HUES6 (cell line): ENCODE measurements at regions not wholly inside any gene's neighbourhood (a gene's known extent, or its start where the extent isn't known, plus 50 kb on each side); places are given as distances from the start of the nearest gene placed in this dataset.

Experiments used
- H3K27ac ChIP-seq: 2 replicates; pipeline ENCODE4 v1.7.0; 2013; ENCODE audit warnings: low read depth, mild to moderate bottlenecking, low read length, inconsistent platforms
- H3K27me3 ChIP-seq: 2 replicates; pipeline ENCODE4 v1.6.1; 2013; ENCODE audit warnings: low read length; ENCODE audit not compliant: control insufficient read depth, insufficient read depth
- H3K36me3 ChIP-seq: 2 replicates; pipeline ENCODE4 v1.6.1; 2013; ENCODE audit warnings: low read length; ENCODE audit not compliant: control insufficient read depth, insufficient read depth
- H3K4me1 ChIP-seq: 2 replicates; pipeline ENCODE4 v1.6.1; 2013; ENCODE audit warnings: low read length; ENCODE audit not compliant: control insufficient read depth, insufficient read depth
- H3K4me3 ChIP-seq: 2 replicates; pipeline ENCODE4 v1.5.1; 2013; ENCODE audit warnings: low read depth, low read length
- H3K9ac ChIP-seq: one replicate; pipeline ENCODE4 v1.6.1; 2013; ENCODE audit warnings: mild to moderate bottlenecking, low read length
- H3K9me3 ChIP-seq: 2 replicates; pipeline ENCODE4 v1.6.1; 2013; ENCODE audit warnings: low read depth, low read length; ENCODE audit not compliant: control insufficient read depth, insufficient read depth

DNA sequence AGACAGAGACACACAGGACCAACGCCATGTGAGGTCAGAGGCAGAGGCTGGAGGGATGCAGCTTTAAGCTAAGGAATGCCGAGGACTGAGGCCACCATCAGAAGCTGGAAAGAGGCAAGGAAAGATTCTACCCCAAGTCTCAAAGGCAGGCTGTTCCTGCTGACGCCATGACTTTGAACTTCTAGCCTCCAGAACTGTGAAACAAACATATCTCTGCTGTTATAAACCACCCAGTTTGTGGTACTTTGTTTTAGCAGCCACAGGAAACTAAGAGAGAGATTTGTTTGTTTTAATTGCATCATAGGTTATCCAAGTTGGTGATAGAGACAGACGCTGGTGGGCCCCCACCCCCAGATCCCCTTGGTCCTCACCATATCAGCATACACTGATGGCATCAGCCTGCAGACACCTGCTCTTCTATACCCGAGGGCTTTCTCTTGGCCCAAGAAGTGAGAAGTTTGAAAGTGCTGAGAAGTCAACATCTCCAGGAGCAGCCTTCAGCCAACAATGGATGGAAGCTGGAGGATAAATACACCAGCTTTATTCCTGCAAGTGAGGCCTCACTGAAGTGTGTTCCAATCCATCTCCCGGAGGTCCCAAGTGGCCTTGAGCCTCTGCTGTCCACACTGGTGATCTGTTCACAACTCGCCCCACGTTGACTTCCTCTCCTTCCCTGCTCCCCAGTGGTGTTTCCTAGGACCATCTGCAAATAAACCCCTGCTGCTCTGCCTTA is 154.7 kb downstream of the BTBD3 start:
- Histone ChIP-seq H3K27ac (no peak overlapping the region), H3K9ac (no peak overlapping the region), H3K27me3 (no peaks in the 10 kb centered on the region), H3K36me3 (no peaks in the 10 kb centered on the region), H3K4me3 (no peak overlapping the region), H3K9me3 (no peaks in the 10 kb centered on the region), H3K4me1 (peaks cover 13% of the 10 kb centered on the region; the same call in 1 of the 2 replicates)

DNA sequence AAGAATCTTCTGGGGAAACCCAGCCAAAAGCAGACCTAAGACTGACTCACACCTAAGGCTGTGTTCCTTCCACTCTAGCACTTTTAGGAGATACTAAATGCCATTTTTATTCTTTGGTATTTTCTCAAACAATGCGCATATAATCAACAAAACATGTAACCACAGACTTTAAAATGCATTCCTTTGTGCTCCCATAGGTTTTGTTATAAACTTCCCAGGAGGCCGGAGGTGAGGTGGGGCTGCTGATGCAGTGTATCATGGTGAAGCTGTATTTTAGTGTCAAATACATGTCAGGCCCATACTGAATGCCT is 155.2 kb downstream of the BTBD3 start:
- no peak overlapping the region for H3K27ac ChIP-seq
- peaks cover 8% of the 10 kb centered on the region; the same call in 1 of the 2 replicates for H3K4me1 ChIP-seq
- no peak overlapping the region for H3K4me3 ChIP-seq
- no peak overlapping the region for H3K9ac ChIP-seq
- H3K27me3 ChIP-seq = no peaks in the 10 kb centered on the region
- no peaks in the 10 kb centered on the region for H3K36me3 ChIP-seq
- H3K9me3 ChIP-seq = no peaks in the 10 kb centered on the region

DNA sequence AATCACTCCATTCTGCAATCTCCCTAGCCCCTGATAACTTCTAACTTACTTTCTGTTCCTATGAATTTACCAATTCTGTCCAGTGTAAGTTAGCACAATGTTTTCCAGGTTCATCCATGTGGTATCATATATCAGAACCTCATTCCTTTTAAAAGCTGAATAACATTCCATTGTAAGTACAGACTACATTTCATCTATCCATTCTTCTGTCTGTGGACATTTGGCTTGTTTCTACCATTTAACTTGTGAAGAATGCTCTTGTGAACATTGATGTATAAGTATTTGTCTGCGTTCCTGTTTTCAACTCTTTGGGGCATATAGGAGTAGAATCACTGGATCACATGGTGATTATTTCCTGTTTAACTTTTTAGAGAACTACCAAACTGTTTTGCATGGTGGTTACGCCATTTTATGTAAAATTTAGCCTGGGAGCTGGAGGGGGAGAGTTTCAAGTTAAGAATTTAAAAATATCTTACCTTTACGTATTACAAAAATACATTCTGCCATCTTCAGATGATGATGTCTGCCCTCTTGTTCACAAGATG is 156.5 kb downstream of the BTBD3 start:
- Histone ChIP-seq H3K27ac (no peak overlapping the region), H3K9ac (no peak overlapping the region), H3K36me3 (no peaks in the 10 kb centered on the region), H3K27me3 (no peaks in the 10 kb centered on the region), H3K9me3 (no peaks in the 10 kb centered on the region), H3K4me3 (no peak overlapping the region), H3K4me1 (no peaks in the 10 kb centered on the region)

DNA sequence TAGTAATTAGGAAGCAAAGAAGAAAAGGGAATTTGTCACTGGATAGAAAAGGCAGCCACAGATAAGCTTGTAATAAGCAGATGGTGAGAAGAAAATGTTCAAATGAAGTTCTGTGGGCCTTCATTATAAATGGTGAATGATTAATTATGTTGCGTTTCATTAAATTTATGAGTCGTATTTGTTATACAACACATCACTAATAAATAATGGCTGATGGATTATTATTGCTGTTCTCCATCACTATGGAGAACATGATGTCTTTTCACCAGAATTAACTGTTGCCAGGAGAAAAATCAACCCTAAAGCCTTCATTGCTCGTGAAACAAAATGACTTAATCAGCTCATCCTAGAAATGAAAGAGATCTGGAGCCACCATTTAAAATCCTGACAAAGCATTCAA is 158.5 kb downstream of the BTBD3 start:
- Histone ChIP-seq H3K36me3 (no peaks in the 10 kb centered on the region), H3K4me3 (no peak overlapping the region), H3K27ac (no peak overlapping the region), H3K4me1 (no peaks in the 10 kb centered on the region), H3K27me3 (no peaks in the 10 kb centered on the region), H3K9me3 (no peaks in the 10 kb centered on the region), H3K9ac (no peak overlapping the region)

DNA sequence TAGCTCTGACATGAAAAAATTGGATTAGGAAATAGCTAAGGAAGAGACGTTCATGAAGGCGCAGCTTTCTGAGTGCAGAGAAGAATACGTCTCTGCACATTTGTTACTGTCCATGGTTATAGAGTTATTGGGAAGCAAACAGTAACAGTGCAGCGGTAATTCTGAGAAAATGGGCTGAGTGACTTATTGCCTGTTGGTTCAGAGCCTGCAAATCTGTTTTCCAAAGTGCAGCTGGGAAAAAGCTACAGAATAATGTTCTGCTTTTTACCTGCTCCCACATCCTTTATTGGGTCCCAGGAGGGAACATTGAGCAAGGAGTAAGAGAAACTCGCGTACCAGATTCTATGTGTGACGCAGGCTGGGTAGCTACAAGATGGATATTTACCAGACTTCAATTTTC is 160.2 kb downstream of the BTBD3 start:
- H3K9me3 ChIP-seq = no peaks in the 10 kb centered on the region
- H3K36me3 ChIP-seq = no peaks in the 10 kb centered on the region
- H3K4me1 ChIP-seq = no peaks in the 10 kb centered on the region
- no peak overlapping the region for H3K27ac ChIP-seq
- no peaks in the 10 kb centered on the region for H3K27me3 ChIP-seq
- no peak overlapping the region for H3K9ac ChIP-seq
- H3K4me3 ChIP-seq = no peak overlapping the region

DNA sequence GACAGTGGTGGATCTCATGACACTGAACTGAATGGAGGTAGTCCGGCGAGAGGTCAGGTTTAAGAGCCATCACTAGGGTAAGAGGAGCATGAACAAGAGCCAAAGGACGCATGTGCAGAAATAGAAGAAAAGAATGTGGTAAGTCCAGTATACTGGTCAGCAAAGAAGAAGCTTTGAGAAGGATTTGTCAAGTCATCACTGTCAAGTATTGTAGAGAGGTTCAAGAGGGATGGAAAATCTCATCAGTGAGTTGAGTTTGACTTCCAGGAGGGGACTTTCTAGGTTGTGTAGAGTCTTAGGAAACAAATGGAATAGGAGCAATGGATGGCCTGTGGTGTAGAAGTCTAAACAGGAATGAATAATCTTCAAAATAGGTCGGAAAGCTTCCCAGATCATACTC is 161.8 kb downstream of the BTBD3 start:
- no peak overlapping the region for H3K27ac ChIP-seq
- H3K27me3 ChIP-seq = no peaks in the 10 kb centered on the region
- H3K9me3 ChIP-seq = no peaks in the 10 kb centered on the region
- no peak overlapping the region for H3K4me3 ChIP-seq
- H3K36me3 ChIP-seq = no peaks in the 10 kb centered on the region
- H3K9ac ChIP-seq = no peak overlapping the region
- H3K4me1 ChIP-seq = no peaks in the 10 kb centered on the region

DNA sequence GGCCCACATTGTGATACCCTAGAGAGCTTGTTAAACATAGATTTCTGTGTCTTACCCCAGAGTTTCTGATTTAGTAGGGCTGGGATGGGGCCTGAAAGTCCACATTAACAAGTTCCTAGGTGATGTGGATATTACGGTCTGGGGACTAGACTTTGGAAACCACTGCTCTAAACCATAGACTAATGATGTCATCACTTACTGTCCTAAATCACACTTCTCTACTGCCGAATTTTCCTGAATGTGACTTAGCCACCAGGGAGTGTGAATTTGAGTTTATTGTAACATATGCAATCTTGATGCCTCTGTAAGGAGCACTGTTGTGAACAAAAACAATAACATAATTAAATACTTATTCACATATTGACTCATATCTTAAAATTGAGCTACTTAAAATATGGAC is 165.6 kb downstream of the BTBD3 start:
- no peaks in the 10 kb centered on the region for H3K36me3 ChIP-seq
- H3K4me3 ChIP-seq = no peak overlapping the region
- no peaks in the 10 kb centered on the region for H3K27me3 ChIP-seq
- no peak overlapping the region for H3K27ac ChIP-seq
- H3K9ac ChIP-seq = no peak overlapping the region
- no peaks in the 10 kb centered on the region for H3K4me1 ChIP-seq
- no peaks in the 10 kb centered on the region for H3K9me3 ChIP-seq

DNA sequence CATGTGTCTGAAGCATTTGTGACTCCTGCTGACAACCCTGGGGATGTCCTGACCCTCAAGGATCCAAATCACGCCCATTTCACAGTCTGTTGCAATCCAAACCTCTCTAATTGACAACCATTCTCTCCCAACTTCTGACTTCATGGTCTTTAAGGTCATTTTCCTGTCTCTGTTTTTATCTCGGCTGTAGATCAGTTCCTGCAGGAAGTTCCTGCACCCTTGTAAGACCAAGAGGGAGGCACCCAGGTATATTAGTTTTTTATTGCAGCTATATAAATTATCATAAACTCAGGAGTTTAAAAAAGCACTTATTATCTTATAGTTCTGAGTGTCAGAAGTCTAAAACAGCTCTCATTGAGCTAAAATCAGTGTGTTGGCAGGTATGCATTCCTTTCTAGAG is 166.8 kb downstream of the BTBD3 start:
- no peak overlapping the region for H3K9ac ChIP-seq
- H3K4me3 ChIP-seq = no peak overlapping the region
- no peak overlapping the region for H3K27ac ChIP-seq
- H3K4me1 ChIP-seq = no peaks in the 10 kb centered on the region
- no peaks in the 10 kb centered on the region for H3K9me3 ChIP-seq
- no peaks in the 10 kb centered on the region for H3K36me3 ChIP-seq
- H3K27me3 ChIP-seq = no peaks in the 10 kb centered on the region

DNA sequence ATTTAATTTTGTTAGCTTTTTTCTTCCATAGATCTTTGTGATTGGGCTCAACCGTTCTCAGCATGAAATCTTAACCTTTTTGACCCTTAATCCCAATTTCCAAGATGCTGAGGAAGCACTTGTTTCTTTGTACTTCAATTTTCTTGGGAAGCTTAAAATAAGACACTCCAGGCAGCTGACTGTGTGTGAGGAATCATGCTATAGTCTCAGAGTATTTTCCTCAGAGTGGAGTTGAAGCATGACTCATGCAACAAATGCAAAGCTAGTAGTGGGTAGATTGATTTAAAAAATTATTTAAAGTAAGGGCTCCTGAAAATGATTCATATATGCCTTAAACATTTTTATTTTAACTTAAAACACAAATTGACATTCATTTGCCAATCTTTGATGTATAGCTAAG is 168.7 kb downstream of the BTBD3 start:
- H3K4me1 ChIP-seq = no peaks in the 10 kb centered on the region
- H3K4me3 ChIP-seq = no peak overlapping the region
- H3K36me3 ChIP-seq = no peaks in the 10 kb centered on the region
- no peak overlapping the region for H3K9ac ChIP-seq
- no peak overlapping the region for H3K27ac ChIP-seq
- H3K27me3 ChIP-seq = no peaks in the 10 kb centered on the region
- H3K9me3 ChIP-seq = no peaks in the 10 kb centered on the region

DNA sequence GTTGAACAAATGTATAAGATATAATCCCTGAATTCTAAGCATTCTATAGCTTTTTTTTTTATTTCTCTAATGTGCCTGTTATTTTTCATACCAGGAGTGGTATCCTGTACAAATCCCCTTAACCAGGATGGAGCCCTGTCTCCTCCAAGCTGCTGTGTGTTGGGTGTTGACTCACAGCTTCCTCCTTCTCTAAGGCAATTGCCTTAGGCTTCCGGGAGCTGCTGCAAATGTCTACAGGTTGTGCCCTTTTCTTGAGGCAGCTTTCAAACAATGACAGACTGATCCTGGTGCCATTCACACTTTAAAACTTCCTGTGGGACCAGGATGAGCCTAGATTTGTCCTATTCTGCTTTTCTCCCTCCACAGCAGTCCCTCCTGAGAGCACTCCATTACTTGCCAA is 173.2 kb downstream of the BTBD3 start:
- Histone ChIP-seq H3K36me3 (no peaks in the 10 kb centered on the region), H3K4me3 (no peak overlapping the region), H3K9ac (no peak overlapping the region), H3K9me3 (no peaks in the 10 kb centered on the region), H3K27ac (no peak overlapping the region), H3K27me3 (no peaks in the 10 kb centered on the region), H3K4me1 (no peaks in the 10 kb centered on the region)

DNA sequence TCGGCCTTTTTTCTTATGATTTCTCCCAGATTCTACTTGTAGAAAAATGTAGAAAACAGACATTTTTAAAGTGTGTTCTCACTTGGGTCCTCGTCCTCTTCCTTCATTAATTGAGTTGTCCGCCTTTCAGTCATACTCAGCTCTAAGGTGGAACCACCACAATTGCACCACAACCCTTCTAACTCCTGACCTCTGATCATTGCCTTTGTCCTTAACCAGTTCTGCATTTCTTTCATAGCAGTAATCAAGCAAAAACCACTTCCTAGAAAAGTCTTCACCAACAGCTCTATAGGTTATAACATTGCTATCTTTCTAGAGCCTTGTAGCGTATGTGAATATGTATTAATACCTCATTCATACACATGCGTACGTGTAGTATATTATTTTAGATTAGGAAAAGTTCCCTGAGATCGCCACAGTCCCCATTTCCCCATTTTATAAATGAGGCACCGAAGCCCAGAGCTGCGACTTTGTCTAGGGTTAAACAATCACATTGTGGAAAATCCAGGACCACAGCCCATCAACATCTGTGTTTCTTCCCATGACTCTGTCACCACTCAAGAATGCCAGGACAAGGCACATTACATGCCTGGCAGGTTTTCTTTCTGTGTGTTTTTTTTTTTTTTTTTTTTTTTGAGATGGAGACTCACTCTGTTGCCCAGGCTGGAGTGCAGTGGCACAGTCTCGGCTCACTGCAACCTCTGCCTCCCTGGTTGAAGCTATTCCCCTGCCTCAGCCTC is 175.5 kb downstream of the BTBD3 start:
- no peak overlapping the region for H3K9ac ChIP-seq
- H3K4me3 ChIP-seq = no peak overlapping the region
- H3K9me3 ChIP-seq = no peaks in the 10 kb centered on the region
- H3K27me3 ChIP-seq = no peaks in the 10 kb centered on the region
- no peaks in the 10 kb centered on the region for H3K36me3 ChIP-seq
- H3K27ac ChIP-seq = no peak overlapping the region
- no peaks in the 10 kb centered on the region for H3K4me1 ChIP-seq
